NCI-H2107 treated with DMSO at 0.1 percent for 48 hours (cell line): ENCODE measurements at regions not wholly inside any gene's neighbourhood (a gene's known extent, or its start where the extent isn't known, plus 50 kb on each side); places are given as distances from the start of the nearest gene placed in this dataset.

Source experiments
- DNase-seq: peaks from one replicate; lab custom pipeline; 2025; ENCODE audit not compliant: unreplicated experiment; lab: John Stamatoyannopoulos, UW

DNA sequence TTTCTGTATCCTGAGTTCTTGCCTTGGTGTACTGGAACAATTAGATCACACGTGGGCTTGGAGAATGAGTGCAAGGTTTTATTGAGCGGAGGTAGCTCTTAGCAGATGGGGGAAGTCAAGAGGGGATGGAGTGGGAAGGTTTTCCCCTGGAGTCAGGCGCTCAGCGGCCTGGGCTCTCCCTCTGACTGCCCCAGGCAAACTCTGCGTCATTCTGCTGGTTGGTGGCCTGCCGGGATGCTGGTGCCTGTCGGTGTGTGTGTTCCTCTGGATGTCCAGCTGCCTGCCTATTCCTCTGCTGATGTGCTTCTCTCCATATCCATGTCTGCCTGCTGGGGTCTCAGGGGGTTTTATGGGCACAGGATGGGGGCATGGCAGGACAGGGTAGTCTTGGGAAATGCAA, 111.0 kb downstream of the TRIB2 start:
- no peak for DNase-seq

DNA sequence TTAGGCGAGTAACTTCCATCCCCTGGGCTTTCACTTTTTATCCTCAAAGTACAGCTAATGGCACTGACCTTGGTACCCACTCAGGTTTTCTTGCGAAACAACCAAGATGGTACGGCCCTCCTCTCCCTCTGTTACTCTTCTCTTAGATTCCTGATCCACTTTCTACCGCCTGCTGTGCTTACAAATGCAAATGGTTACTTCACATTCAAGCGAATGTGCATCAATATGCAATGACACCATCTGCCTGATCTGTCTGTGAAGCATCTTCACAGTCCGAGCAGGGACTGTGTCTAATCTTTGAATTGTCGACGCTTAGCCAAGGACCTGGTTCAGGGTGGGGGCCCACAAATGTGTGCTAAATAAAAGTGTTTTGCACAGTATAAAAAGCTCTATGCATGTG, 112.2 kb downstream of the TRIB2 start:
- DNase-seq, result no peak

DNA sequence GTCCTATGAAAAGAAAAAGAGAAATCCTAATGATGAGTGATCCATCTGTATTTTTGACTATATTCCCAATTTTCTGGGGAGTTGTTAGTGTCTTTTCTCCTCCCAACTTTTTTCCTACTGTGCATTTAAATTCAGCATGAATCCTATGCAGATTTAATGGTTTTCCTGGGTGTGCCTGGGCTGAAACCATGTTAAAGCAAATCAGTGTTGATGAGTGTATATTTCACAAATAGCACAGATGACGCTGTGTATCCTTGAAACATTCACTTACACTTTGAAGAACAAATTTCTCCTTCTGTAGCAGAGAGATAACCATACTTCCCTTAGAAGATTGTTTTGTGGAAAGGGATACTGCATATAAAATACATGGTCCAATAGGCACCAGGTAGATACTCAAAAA, 114.3 kb downstream of the TRIB2 start:
- no peak for DNase-seq

DNA sequence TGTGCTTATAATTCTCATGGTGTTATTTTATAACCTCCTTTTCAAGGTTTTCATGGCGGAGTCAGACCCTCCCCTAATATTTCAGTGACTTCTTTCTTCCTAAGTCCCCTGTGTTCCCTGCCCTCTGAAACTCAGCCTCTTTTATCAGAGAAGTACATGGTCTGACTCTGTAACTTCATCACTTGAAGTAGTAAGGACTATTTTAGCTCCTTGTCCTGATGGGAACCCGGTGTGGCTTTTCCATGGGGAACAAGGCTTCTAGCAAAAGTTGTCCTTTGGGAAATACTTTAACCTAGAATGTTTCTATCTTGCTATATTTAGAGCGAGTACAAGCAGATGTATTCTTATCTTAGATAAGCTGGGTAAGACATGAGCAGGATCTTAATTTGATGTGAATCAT, 117.5 kb downstream of the TRIB2 start:
- DNase-seq, result no peak

DNA sequence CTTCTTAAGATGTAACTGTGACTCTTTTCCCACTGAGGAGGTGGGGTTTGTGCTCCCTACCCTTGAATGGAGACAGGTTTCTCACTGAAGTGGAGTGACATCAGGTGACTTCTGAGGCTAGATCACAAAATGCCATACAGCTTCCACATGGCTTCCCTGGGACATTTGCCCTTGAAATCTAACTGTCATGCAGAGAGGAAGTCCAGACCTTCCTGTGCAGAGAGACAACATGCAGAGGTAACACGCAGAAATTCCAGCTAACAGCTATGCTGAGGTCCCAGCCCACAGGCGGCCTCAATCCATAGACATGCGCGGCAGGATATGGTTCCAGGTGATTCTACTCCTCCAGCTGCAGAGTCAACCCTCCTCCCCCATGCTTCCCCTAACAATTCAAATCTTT, 119.0 kb downstream of the TRIB2 start:
- DNase-seq, result no peak

DNA sequence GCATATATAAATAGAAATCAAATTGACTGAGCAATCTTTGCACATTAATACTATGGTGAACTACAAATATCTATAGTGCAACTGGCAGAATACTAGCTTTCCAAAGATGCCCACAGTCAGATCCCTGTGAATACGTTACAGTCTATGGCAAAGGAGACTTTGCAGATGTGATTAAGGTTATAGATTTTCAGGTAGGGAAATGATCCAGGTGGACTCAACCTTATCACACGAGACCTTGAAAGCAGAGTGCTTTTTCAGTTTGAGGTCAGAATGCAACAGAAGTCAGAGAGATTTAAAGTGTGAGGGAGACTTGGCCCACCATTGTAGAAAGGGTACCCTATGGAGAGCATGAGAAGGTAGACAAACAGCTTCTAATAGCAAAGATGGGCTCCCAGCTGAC, 122.6 kb downstream of the TRIB2 start:
- DNase-seq, result no peak

DNA sequence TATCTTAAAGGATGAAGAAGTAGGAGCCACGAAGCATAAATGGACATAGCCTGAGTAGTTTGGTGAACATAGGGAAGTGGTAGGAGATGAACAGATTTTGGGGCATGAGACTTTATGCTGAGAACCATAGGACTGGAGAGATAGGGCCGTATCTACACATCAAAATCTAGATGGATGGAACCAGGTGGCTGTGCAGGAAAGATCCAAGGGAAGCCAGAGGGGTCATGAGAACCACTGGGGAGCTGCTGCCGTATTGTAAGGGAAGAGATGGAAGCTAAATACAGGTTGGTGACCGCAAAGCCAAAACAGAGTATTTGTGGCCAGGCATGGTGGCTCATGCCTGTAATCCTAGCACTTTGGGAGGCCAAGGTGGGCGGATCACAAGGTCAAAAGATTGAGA, 124.3 kb downstream of the TRIB2 start:
- no peak for DNase-seq

DNA sequence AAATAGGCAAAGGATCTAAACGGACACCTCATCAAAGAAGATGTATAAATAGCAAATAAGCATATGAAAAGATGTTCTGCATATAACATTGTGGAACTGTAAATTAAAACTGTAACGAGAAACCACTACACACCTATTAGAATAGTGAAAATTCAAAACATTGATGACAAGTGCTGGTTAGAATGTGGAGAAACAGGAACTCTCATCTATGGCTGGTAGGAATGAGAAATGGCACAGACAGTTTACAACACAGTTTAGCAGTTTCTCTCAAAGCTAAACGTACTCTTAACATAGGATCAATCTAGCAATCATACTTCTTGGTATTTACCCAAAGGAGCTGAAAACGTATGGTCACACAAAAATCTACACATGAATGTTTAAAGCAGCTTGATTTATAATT, 126.2 kb downstream of the TRIB2 start:
- no peak for DNase-seq

DNA sequence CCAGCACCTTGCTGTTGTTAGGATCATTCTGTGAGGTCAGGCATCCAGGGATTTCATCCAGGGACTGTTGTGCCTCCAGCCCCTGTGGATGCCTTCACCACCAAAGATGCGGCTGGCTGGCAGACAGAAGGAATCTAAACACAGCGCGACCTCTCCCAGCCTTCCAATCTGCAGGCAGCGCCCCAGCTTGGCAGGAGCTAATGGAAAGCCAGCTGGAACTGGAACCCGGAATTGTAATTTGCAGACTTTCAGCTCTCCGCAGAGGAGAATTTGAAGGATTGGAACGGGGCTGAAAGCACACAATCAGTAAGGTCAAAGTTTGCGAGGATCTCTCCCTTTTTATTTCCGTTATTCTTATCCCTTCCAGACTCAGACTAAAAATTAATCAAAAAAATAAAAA, 127.8 kb downstream of the TRIB2 start:
- DNase-seq, result no peak

DNA sequence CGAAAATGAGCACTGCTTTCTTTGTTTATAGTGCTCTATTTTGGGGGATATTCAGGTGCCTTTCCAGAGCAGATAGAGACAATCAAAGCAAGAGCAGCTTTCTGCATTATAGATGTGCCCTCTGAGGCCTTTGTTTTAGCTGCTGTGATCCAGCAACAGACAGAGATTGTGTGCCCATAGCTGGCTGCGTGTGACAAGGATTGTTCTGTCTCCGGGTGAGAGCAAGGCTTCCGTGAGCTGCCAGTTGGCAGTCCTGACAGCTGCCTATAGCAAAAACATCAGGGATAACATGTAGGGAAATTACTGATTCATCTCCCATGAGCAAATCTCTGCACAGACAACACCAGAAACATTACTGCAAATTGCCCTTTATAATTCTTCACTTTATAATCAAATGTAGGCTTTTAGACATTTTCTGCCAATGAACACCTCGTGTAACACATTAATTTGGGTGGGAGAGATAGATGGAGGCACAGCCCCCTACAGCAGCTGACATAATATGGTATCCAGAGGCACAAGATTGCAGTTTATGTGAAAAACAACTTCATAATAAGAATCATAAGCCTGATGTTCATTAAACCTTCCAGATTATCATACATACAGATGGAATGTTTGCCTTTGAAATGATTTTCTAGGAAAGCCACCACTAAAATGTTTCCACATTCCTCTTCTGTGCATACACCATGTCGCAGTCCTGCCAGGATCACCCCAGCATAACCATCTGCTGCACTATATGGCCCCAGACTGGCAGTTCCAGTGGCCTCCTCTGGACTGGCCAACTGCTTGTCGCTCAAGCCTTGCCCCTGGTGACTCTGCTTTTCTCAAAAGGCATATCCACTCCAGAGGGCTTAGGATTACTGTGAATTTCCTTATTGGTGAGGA, 131.2 kb downstream of the TRIB2 start:
- DNase-seq, result no peak

DNA sequence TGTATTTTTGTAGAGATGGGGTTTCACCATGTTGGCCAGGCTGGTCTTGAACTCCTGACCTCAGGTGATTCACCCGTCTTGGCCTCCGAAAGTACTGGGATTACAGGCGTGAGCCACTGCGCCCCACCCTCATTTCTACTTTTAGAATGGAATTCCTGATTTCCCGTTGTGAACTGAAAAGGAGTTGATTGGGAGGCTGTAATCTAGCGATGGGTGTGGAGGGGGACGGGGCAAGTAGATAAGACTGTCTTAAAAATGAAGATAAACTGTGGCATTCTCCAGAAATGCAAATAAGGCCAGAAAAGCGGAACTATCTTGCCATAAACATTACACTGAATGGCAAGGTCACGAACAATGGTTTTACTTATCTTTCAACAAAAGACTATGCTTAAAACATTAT, 135.4 kb downstream of the TRIB2 start:
- DNase-seq, result no peak

DNA sequence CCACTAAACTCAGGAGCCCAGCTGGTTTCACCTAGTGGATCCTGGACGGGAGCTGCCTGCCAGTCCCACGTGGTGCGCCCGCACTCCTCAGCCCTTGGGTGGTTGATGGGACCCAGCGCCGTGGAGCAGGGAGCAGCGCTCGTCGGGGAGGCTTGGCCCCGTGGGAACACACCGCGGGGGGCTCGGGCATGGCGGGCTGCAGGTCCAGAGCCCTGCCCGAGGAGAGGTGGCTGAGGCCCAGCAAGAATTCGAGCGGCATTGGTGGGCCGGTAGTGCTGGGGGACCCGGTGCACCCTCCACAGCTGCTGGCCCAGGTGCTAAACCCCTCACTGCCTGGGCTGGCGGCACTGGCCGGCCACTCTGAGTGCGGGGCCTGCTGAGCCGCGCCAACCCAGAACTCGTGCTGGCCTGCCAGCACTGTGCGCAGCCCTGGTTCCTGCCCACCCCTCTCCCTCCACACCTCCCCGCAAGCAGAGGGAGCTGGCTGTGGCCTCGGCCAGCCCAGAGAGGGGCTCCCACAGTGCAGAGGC, 137.3 kb downstream of the TRIB2 start:
- no peak for DNase-seq

DNA sequence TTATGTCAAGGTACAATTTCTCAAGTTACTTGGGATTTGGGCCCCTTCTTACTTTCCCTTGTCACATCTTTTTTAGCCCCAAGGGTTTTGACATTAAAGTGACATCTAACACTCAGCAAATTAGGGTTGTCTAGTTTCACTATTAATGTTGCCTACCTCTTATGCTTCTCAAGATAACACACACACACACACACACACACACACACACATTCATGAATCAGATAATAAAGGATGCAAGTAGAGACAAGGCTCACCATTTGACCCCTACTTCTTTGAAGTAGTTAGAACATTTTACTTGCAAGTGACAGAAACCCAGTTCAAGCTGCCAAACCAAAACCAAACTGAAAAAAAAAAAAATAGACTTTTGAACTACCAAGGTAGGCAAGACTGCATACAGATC, 138.8 kb downstream of the TRIB2 start:
- no peak for DNase-seq

DNA sequence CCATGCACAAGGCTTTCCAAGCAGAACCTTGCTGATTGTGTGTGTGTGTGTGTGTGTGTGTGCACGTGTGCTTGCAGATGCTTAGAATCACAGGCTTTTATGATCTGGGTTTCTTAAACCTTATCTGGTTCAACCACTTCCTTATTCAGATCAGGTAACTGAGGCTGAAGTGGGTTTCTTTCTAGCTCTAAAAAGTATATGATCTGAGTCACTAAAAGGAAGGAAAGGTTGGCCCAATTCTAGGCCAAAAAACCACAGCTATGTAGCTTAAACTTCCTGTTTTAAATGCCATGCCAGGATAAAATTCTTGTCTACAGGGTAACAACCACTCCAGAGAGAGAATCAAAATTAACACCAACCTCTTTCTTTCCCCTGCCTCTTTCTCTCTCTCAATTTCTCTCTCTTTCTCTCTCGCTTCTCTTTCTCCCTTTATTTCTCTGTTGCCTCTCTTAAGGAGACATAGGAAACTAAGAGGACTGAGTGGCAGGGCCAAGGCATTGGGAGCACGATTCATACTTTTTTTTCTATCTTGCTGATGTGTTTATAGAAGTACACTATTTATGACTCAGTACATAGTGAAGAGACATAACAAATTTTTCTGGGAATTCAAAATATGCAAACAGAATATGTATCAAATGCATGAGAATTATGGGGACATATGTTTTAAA, 140.3 kb downstream of the TRIB2 start:
- no peak for DNase-seq

DNA sequence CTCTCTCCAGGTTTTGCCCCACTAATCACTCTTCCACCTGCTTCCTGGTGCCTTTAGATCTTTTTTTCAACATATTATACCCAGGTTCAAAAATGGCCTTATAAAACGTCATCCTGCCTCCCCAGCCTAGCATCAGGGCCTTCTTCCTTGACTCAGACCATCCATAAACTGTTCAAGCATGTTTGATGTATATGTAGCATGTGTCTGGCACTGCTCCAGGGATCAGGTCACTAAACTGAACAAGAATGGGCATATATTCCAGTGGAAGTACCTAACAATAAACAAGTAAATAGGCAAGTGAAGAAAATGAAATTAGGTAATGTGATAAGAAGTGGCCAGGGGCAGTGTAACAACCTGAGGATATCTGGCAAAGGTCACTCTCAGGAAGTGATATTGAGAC, 141.2 kb downstream of the TRIB2 start:
- DNase-seq, result no peak

DNA sequence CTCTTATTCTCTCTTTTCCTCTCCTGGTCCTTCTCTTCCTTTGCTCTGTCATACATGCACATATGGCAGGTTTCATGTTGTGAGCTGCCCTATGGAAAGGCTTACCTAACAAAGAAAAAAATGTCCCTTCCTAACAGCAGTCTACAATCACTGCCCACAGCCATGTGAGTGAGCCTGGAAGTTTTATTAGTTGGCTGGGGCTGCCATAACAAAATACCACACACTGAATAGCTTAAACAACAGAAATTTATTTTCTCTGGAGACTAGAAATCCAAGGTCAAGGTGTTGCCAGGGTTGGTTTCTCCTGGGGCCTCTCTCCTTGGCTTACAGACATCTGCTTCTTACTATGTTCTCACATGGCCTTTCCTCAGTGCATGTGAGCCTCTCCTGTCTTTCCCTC, 142.1 kb downstream of the TRIB2 start:
- no peak for DNase-seq

DNA sequence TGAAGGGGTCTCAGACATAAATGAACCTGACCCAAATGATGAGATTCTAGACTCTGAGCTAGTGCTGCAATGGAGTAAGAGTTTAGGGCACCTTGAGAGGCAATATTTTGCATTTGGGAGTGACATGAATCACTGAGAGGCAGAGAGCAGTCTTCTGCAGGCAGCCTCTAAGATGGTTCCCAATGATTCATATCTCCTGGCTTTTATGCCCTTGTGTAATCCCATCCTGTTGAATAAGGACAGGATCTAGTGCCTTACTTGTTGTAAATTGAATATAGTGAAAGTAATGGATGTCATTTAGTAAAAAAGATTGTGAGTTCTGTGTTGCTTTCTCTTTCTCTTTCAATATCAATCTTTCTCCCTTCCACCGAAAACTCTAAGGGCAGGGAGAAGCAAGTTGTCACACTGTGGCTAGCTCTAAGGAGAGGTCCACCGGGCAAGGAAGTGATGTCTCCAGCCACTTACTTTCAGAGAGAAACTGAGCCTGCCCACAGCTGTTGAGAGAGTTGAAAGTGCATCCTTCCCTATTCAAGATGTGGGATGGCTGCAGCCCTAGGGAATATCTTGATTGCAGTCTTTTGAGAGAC, 144.7 kb downstream of the TRIB2 start:
- DNase-seq, result no peak

DNA sequence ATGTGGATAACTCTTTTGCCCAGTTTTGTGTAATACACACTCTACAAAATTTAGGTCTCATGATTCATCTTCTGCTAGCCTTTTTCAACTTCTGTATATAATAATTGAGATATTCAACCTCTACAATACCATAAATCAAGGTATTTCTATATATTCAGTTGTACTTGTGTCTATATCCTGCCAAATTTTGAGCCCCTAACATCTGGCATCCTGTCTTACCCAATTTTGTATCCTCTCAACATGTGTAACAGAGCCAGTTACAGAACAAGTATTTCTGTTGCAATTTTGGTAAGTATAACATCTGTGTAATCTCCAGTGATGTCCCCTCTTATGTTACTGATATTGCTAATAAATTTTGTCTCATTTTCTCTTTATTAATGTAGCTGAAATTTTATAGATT, 145.8 kb downstream of the TRIB2 start:
- DNase-seq, result no peak

DNA sequence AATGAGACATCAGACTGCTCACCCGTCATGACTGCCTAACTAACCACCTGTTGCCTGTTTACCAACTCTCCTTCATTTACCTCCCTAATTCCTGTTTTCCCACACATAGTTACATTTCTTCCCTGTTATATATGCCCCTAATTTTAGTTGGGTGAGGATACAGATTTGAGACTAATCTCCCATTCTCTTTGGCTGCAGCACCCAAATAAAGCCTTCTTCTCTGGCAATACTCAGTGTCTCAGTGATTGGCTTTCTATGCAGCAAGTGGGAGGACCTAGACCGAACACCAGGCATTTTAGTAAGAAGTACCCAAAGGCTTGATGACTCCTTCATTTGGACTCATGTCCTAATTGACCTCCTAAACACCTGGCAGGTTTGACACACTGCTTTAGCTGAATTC, 147.2 kb downstream of the TRIB2 start:
- no peak for DNase-seq

DNA sequence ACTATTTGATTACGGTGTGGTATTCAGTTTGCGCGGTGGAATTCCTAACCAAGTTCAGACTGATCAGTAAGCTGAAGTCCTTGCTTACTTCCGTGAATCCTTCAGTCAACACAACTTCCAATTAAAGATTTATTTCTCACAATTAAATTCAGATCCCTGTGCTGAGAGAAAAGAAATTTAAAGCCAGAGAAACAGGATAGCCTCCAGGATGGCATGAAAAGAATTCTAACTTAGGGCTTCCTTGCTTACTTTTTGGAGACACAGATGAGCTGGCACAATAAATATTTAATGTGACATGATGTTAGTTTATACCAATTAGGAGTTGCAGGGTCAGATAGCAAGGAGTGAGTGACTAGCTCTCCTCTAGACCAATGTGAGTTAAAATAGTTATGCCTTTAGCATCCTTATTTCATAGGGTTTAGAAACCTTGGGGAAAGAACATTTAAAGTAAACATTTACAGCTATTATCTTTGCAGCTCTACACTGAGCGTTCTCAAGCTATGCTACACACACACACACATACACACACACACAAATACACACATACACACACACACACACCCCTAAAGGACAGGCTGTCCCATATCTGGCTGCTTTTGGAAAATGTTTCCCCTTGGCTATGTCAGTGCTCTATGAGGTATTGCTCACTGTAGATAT, 151.0 kb downstream of the TRIB2 start:
- no peak for DNase-seq

DNA sequence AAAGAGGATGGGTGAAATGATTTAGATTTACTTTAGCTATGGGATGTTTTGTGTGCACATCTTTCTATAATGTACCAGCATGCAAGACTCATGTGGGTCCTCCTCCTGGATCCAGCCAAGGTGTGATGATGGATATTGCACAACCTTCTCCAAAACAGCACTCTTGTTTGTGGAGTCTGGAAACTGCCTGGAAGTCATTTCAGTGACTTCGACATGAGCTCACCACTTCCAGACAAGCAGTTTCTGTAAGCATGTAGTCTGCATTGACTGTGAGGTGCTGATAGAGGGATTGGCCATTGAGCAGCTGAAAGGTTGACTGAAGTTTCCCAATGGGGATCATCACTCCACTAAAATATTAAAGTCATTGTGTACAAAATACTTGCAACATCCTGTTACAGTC, 154.0 kb downstream of the TRIB2 start:
- no peak for DNase-seq
